SK-N-DZ (cell line): ENCODE measurements at regions not wholly inside any gene's neighbourhood (a gene's known extent, or its start where the extent isn't known, plus 50 kb on each side); places are given as distances from the start of the nearest gene placed in this dataset.

Source experiments
- DNase-seq: peaks from one replicate; pipeline ENCODE4 v3.0.0-alpha.2; 2015; ENCODE audit warnings: low spot score

GRCh38 chrX:134718105-134718965, 60.1 kb upstream of the PLAC1 start:
- DNase-seq = peak; percentile 87

- no peak for DNase-seq
Observed at GRCh38 chrX:134717698-134718097, 59.4 kb upstream of the PLAC1 start.

- no peak for DNase-seq
Observed at GRCh38 chrX:134716620-134717012, 58.3 kb upstream of the PLAC1 start.

GRCh38 chrX:134715930-134716619, 57.8 kb upstream of the PLAC1 start:
- DNase-seq = no peak

- no peak for DNase-seq
Observed at GRCh38 chrX:134714633-134715110, 56.4 kb upstream of the PLAC1 start.

- peak; percentile 41 for DNase-seq
Observed at GRCh38 chrX:134713618-134714107, 55.4 kb upstream of the PLAC1 start.

- DNase-seq = no peak
Observed at GRCh38 chrX:134712272-134712671, 54.0 kb upstream of the PLAC1 start.

- DNase-seq = peak; percentile 67
Observed at GRCh38 chrX:134711135-134711921, 53.1 kb upstream of the PLAC1 start.
